CD4-positive, alpha-beta T cell (primary cell): ENCODE measurements at regions not wholly inside any gene's neighbourhood (a gene's known extent, or its start where the extent isn't known, plus 50 kb on each side); places are given as distances from the start of the nearest gene placed in this dataset.

Experiments
- ATAC-seq: fragments of 200-7000 bp; cut with Tn5 transposase; one replicate; pipeline ENCODE4 v1.10.0; 2022; ENCODE audit warnings: mild to moderate bottlenecking; ENCODE audit not compliant: poor library complexity
- CTCF ChIA-PET: fragments of 350-600 bp; sonication (Branson Sonifier 250); formaldehyde crosslinking; loops from one replicate; lab custom pipeline; 2021; ENCODE audit warnings: antibody characterized with exemption, inconsistent platforms; lab: Charles Lee
- POLR2A ChIA-PET: fragments of 350-600 bp; sonication (Branson Sonifier 250); formaldehyde crosslinking; loops from one replicate; lab custom pipeline; 2021; ENCODE audit warnings: antibody characterized with exemption, inconsistent platforms; lab: Charles Lee
- DNase-seq, 14 experiments: peaks; one replicate each; pipeline ENCODE4 v3.0.0-alpha.2; 2013 to 2020; ENCODE audit warnings: mixed read lengths in 2 of 14
- H3K27ac ChIP-seq, 2 donors: one replicate each; pipeline versions ENCODE4 v1.5.1 to v1.7.0; 2013; ENCODE audit warnings: low read length in 2 of 2, low read depth in 1 of 2, mild to moderate bottlenecking in 1 of 2
- H3K27me3 ChIP-seq, 2 experiments: 1 replicate in 1 of 2; 2 replicates in 1 of 2; pipeline versions ENCODE4 v1.6.1 to v1.7.0; 2013; ENCODE audit warnings: low read length in 2 of 2, control low read depth in 1 of 2, mild to moderate bottlenecking in 1 of 2, moderate library complexity in 1 of 2; ENCODE audit not compliant: insufficient read depth in 2 of 2, control insufficient read depth in 1 of 2
- H3K36me3 ChIP-seq: one replicate; pipeline ENCODE4 v1.6.1; 2013; ENCODE audit warnings: low read length, control low read depth; ENCODE audit not compliant: insufficient read depth
- H3K4me1 ChIP-seq: one replicate; pipeline ENCODE4 v1.6.1; 2013; ENCODE audit warnings: low read length, control low read depth; ENCODE audit not compliant: insufficient read depth
- H3K4me3 ChIP-seq: one replicate; pipeline ENCODE4 v1.5.1; 2013; ENCODE audit warnings: mild to moderate bottlenecking, low read length, moderate library complexity
- H3K9me3 ChIP-seq, 2 experiments: 1 replicate in 1 of 2; 2 replicates in 1 of 2; pipeline versions ENCODE4 v1.6.1 to v1.7.0; 2013; ENCODE audit warnings: low read length in 2 of 2, mild to moderate bottlenecking in 2 of 2, control low read depth in 1 of 2, moderate library complexity in 1 of 2; ENCODE audit not compliant: control insufficient read depth in 1 of 2, insufficient read depth in 1 of 2
- H3K27ac Mint-ChIP-seq: one replicate; pipeline ENCODE4 v1.8.0; 2020; ENCODE audit warnings: mixed read lengths
- H3K27me3 Mint-ChIP-seq: one replicate; pipeline ENCODE4 v1.8.0; 2021; ENCODE audit warnings: mixed read lengths
- H3K36me3 Mint-ChIP-seq: one replicate; pipeline ENCODE4 v1.8.0; 2021; ENCODE audit warnings: low read depth, mixed read lengths
- H3K4me1 Mint-ChIP-seq: one replicate; pipeline ENCODE4 v1.8.0; 2021; ENCODE audit warnings: low read depth, mixed read lengths
- H3K4me3 Mint-ChIP-seq: one replicate; pipeline ENCODE4 v1.8.0; 2020; ENCODE audit warnings: mild to moderate bottlenecking, mixed read lengths
- H3K9me3 Mint-ChIP-seq: one replicate; pipeline ENCODE4 v1.8.0; 2020; ENCODE audit warnings: mixed read lengths
- intact Hi-C, 2 experiments: fragments of 100-400 bp; cut with DNase I in 1 of 2; cut with micrococcal nuclease in 1 of 2; formaldehyde crosslinking; loops; one replicate each; pipeline versions ENCODE4 v1.15.1 to v1.9.0; 2023 to 2025; cut with DNase I, micrococcal nuclease
- TF ChIP-seq, protein P1 (sequence below): fragments of 200-600 bp; IDR thresholded peaks from one replicate; pipeline ENCODE4 v1.8.0; 2022; ENCODE audit warnings: antibody characterized with exemption, mild to moderate bottlenecking

GRCh38 chr20:37643400-37643799 lies 50.4 kb upstream of the CTNNBL1 start:
- ChIA-PET POLR2A (no interaction called here), CTCF (no interaction called here)
- intact Hi-C loops: no loop called here

GRCh38 chr20:37642246-37642645 lies 51.6 kb upstream of the CTNNBL1 start:
- no peak overlapping the region for H3K27ac Mint-ChIP-seq
- DNase-seq: no peak
- ChIA-PET POLR2A (no interaction called here), CTCF (no interaction called here)
- Histone ChIP-seq H3K4me1 (no peaks in the 10 kb centered on the region), H3K9me3 (peaks cover 0 to under 1% of the 10 kb centered on the region in 2 experiments), H3K4me3 (no peak overlapping the region), H3K27ac (no peak overlapping the region), H3K36me3 (no peaks in the 10 kb centered on the region), H3K27me3 (peaks cover 21 to 40% of the 10 kb centered on the region in 2 experiments)
- H3K4me3 Mint-ChIP-seq: no peak overlapping the region
- no peaks in the 10 kb centered on the region for H3K36me3 Mint-ChIP-seq
- TF ChIP-seq, protein P1, sequence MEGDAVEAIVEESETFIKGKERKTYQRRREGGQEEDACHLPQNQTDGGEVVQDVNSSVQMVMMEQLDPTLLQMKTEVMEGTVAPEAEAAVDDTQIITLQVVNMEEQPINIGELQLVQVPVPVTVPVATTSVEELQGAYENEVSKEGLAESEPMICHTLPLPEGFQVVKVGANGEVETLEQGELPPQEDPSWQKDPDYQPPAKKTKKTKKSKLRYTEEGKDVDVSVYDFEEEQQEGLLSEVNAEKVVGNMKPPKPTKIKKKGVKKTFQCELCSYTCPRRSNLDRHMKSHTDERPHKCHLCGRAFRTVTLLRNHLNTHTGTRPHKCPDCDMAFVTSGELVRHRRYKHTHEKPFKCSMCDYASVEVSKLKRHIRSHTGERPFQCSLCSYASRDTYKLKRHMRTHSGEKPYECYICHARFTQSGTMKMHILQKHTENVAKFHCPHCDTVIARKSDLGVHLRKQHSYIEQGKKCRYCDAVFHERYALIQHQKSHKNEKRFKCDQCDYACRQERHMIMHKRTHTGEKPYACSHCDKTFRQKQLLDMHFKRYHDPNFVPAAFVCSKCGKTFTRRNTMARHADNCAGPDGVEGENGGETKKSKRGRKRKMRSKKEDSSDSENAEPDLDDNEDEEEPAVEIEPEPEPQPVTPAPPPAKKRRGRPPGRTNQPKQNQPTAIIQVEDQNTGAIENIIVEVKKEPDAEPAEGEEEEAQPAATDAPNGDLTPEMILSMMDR: no peak
- no peak for ATAC-seq
- H3K9me3 Mint-ChIP-seq: no peaks in the 10 kb centered on the region
- no peaks in the 10 kb centered on the region for H3K4me1 Mint-ChIP-seq
- H3K27me3 Mint-ChIP-seq: peaks cover 75% of the 10 kb centered on the region
- intact Hi-C loops: no loop called here

More at GRCh38 chr20:37643400-37643799, 50.4 kb upstream of the CTNNBL1 start:
- Mint-ChIP-seq H3K4me3 (no peak overlapping the region), H3K27me3 (peaks cover 72% of the 10 kb centered on the region), H3K9me3 (no peaks in the 10 kb centered on the region), H3K4me1 (no peaks in the 10 kb centered on the region), H3K36me3 (no peaks in the 10 kb centered on the region), H3K27ac (no peak overlapping the region)
- Histone ChIP-seq H3K27me3 (peaks cover 21 to 40% of the 10 kb centered on the region in 2 experiments), H3K36me3 (no peaks in the 10 kb centered on the region), H3K27ac (no peak overlapping the region), H3K9me3 (no peaks in the 10 kb centered on the region), H3K4me3 (no peak overlapping the region), H3K4me1 (no peaks in the 10 kb centered on the region)
- no peak for ATAC-seq
- DNase-seq: no peak
- TF ChIP-seq, protein P1: no peak

DNA sequence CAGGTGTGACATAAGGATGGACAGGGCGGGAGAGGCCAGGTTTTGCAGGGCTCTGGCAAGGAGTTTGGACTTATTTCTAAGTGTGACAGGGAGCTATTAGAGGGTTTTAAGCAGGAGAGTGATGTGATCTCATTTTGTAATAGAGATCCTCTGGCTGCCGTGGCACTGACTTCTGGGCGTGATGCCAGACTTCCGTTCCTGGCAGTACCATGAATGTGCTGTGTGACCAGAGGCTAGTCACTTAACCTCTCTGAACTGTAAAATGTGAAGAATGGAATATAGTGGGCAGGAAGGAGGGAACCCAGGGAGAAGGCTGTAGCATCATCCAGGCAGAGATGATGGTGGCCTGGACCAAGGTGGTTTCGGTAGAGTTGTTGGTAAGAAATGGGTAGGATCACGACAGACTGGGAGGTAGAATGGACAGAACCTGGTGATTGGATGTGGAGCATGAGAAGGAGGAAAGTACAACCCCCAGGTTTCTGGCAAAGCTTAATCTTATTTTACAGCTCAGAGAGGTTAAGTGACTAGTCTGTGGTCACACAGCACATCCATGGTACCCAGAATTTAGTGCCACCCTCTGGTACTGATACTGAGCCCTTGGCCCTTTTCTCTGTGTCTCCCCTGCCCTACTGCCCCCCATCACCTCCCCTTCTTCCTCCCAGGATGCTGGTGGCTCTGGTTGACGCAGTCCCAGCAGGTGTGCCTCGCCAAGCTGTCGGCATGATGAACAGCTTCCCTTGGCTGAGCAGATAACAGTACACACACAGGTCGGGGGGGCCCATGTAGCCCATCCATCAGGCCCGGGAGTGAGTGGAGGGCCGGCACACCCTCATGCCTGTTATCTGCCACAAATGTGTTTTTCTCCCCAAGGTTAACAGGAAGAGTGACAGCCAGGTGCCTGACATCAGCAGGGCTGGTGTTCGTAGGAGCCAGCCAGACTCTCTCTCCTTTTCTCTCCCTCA lies 52.9 kb upstream of the CTNNBL1 start:
- Histone ChIP-seq H3K9me3 (peaks cover under 1 to 11% of the 10 kb centered on the region in 2 experiments), H3K27me3 (peaks cover 20 to 40% of the 10 kb centered on the region in 2 experiments), H3K27ac (no peak overlapping the region), H3K36me3 (no peaks in the 10 kb centered on the region), H3K4me1 (no peaks in the 10 kb centered on the region), H3K4me3 (no peak overlapping the region)
- no peak overlapping the region for H3K4me3 Mint-ChIP-seq
- DNase-seq (no peak), ATAC-seq (no peak)
- intact Hi-C loops: no loop called here
- TF ChIP-seq, protein P1: no peak
- POLR2A ChIA-PET: no interaction called here
- H3K9me3 Mint-ChIP-seq: no peaks in the 10 kb centered on the region
- CTCF ChIA-PET: no interaction called here
- H3K27me3 Mint-ChIP-seq: peaks cover 72% of the 10 kb centered on the region
- no peaks in the 10 kb centered on the region for H3K4me1 Mint-ChIP-seq
- H3K36me3 Mint-ChIP-seq: no peaks in the 10 kb centered on the region
- no peak overlapping the region for H3K27ac Mint-ChIP-seq
